ENCODE measurements at regions not wholly inside any gene's neighbourhood (a gene's known extent, or its start where the extent isn't known, plus 50 kb on each side); places are given as distances from the start of the nearest gene placed in this dataset.

GRCh38 chrX:17939724-17940123, 78.6 kb upstream of the RAI2 start:
- no peak overlapping the region for H3K27ac ChIP-seq
- no peaks in the 10 kb centered on the region for H3K36me3 ChIP-seq
- 85% methylated on average over 2 of the region's 2 CpGs; no CpG with 5 or more reads in 1 of the 2 donors for WGBS, 2 donors (ENCODE audit: low coverage in 1 of 2)
- DNase-seq = no peak
- TF ChIP-seq CTCF (IDR thresholded peaks at IDR 0.05) (no peak), POLR2AphosphoS5 (IDR thresholded peaks at IDR 0.05) (no peak), EP300 (IDR thresholded peaks at IDR 0.05; ENCODE audit: low read depth) (no peak), POLR2A (IDR thresholded peaks at IDR 0.05) (no peak)
- no peaks in the 10 kb centered on the region for H3K4me1 ChIP-seq
- no peaks in the 10 kb centered on the region for H3K27me3 ChIP-seq
- H3K4me3 ChIP-seq = no peak overlapping the region
- in situ Hi-C loops (cut with MboI; ENCODE audit: low pct_ligation_motif_present in 1 of 4, low pct_unique_long_range_greater_than_20kb in 1 of 4, low sequenced_read_pairs in 3 of 4) (no loop called here), intact Hi-C loops (cut with DNase I; ENCODE audit: low total_unique reads) (no loop called here)
- no peaks in the 10 kb centered on the region for H3K9me3 ChIP-seq

GRCh38 chrX:17933856-17934255, 72.8 kb upstream of the RAI2 start:
- Histone ChIP-seq H3K36me3 (no peaks in the 10 kb centered on the region), H3K27ac (no peak overlapping the region), H3K9me3 (no peaks in the 10 kb centered on the region), H3K4me1 (no peaks in the 10 kb centered on the region), H3K27me3 (no peaks in the 10 kb centered on the region), H3K4me3 (no peak overlapping the region)
- intact Hi-C loops (cut with DNase I; ENCODE audit: low total_unique reads) = no loop called here
- WGBS, 2 donors (ENCODE audit: low coverage in 1 of 2) = 67% methylated on average over 3 of the region's 3 CpGs; no CpG with 5 or more reads in 1 of the 2 donors
- in situ Hi-C loops (cut with MboI; ENCODE audit: low pct_ligation_motif_present in 1 of 4, low pct_unique_long_range_greater_than_20kb in 1 of 4, low sequenced_read_pairs in 3 of 4) = no loop called here
- TF ChIP-seq POLR2AphosphoS5 (IDR thresholded peaks at IDR 0.05) = no peak
- no peak for TF ChIP-seq CTCF (IDR thresholded peaks at IDR 0.05)
- TF ChIP-seq EP300 (IDR thresholded peaks at IDR 0.05; ENCODE audit: low read depth) = no peak
- no peak for TF ChIP-seq POLR2A (IDR thresholded peaks at IDR 0.05)
- DNase-seq = no peak

- no peaks in the 10 kb centered on the region for H3K9me3 ChIP-seq
- no peaks in the 10 kb centered on the region for H3K27me3 ChIP-seq
- in situ Hi-C loops (cut with MboI; ENCODE audit: low pct_ligation_motif_present in 1 of 4, low pct_unique_long_range_greater_than_20kb in 1 of 4, low sequenced_read_pairs in 3 of 4) (no loop called here), intact Hi-C loops (cut with DNase I; ENCODE audit: low total_unique reads) (no loop called here)
- 82 to 100% methylated on average over 1 to 4 of the region's 4 CpGs for WGBS, 2 donors (ENCODE audit: low coverage in 1 of 2)
- no peaks in the 10 kb centered on the region for H3K4me1 ChIP-seq
- no peaks in the 10 kb centered on the region for H3K36me3 ChIP-seq
- DNase-seq = no peak
- TF ChIP-seq POLR2A (IDR thresholded peaks at IDR 0.05) = no peak
- TF ChIP-seq EP300 (IDR thresholded peaks at IDR 0.05; ENCODE audit: low read depth) = no peak
- TF ChIP-seq CTCF (IDR thresholded peaks at IDR 0.05) = no peak
- TF ChIP-seq POLR2AphosphoS5 (IDR thresholded peaks at IDR 0.05) = no peak
- H3K27ac ChIP-seq = no peak overlapping the region
- H3K4me3 ChIP-seq = no peak overlapping the region
Observed at GRCh38 chrX:17932781-17933180, 71.7 kb upstream of the RAI2 start.

- 70% methylated on average over 7 of the region's 7 CpGs; no CpG with 5 or more reads in 1 of the 2 donors for WGBS, 2 donors (ENCODE audit: low coverage in 1 of 2)
- Histone ChIP-seq H3K27ac (no peak overlapping the region), H3K4me3 (no peak overlapping the region), H3K36me3 (no peaks in the 10 kb centered on the region), H3K27me3 (no peaks in the 10 kb centered on the region), H3K9me3 (no peaks in the 10 kb centered on the region), H3K4me1 (no peaks in the 10 kb centered on the region)
- TF ChIP-seq EP300 (IDR thresholded peaks at IDR 0.05; ENCODE audit: low read depth) (no peak), POLR2AphosphoS5 (IDR thresholded peaks at IDR 0.05) (no peak), CTCF (IDR thresholded peaks at IDR 0.05) (no peak), POLR2A (IDR thresholded peaks at IDR 0.05) (no peak)
- in situ Hi-C loops (cut with MboI; ENCODE audit: low pct_ligation_motif_present in 1 of 4, low pct_unique_long_range_greater_than_20kb in 1 of 4, low sequenced_read_pairs in 3 of 4) = no loop called here
- no peak for DNase-seq
- intact Hi-C loops (cut with DNase I; ENCODE audit: low total_unique reads) = no loop called here
Observed at GRCh38 chrX:17931855-17932254, 70.8 kb upstream of the RAI2 start.
